ENCODE measurements at regions not wholly inside any gene's neighbourhood (a gene's known extent, or its start where the extent isn't known, plus 50 kb on each side); places are given as distances from the start of the nearest gene placed in this dataset.

- TF ChIP-seq, protein P1, sequence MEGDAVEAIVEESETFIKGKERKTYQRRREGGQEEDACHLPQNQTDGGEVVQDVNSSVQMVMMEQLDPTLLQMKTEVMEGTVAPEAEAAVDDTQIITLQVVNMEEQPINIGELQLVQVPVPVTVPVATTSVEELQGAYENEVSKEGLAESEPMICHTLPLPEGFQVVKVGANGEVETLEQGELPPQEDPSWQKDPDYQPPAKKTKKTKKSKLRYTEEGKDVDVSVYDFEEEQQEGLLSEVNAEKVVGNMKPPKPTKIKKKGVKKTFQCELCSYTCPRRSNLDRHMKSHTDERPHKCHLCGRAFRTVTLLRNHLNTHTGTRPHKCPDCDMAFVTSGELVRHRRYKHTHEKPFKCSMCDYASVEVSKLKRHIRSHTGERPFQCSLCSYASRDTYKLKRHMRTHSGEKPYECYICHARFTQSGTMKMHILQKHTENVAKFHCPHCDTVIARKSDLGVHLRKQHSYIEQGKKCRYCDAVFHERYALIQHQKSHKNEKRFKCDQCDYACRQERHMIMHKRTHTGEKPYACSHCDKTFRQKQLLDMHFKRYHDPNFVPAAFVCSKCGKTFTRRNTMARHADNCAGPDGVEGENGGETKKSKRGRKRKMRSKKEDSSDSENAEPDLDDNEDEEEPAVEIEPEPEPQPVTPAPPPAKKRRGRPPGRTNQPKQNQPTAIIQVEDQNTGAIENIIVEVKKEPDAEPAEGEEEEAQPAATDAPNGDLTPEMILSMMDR (IDR thresholded peaks at IDR 0.05; ENCODE audit: poor library complexity, severe bottlenecking), result no peak
- TF ChIP-seq EP300 (conservative IDR thresholded peaks at IDR 0.05; ENCODE audit: poor library complexity, severe bottlenecking), result no peak
- TF ChIP-seq EZH2 (IDR thresholded peaks at IDR 0.05; ENCODE audit: borderline replicate concordance, insufficient read depth, low read length, poor library complexity, severe bottlenecking), result no peak
- no peak for TF ChIP-seq SMC3 (conservative IDR thresholded peaks at IDR 0.05; ENCODE audit: poor library complexity)
- TF ChIP-seq POLR2AphosphoS5 (IDR thresholded peaks at IDR 0.05), result no peak
- no peak for TF ChIP-seq TAF1 (IDR thresholded peaks at IDR 0.05; ENCODE audit: low read depth)
- TF ChIP-seq, protein P2, sequence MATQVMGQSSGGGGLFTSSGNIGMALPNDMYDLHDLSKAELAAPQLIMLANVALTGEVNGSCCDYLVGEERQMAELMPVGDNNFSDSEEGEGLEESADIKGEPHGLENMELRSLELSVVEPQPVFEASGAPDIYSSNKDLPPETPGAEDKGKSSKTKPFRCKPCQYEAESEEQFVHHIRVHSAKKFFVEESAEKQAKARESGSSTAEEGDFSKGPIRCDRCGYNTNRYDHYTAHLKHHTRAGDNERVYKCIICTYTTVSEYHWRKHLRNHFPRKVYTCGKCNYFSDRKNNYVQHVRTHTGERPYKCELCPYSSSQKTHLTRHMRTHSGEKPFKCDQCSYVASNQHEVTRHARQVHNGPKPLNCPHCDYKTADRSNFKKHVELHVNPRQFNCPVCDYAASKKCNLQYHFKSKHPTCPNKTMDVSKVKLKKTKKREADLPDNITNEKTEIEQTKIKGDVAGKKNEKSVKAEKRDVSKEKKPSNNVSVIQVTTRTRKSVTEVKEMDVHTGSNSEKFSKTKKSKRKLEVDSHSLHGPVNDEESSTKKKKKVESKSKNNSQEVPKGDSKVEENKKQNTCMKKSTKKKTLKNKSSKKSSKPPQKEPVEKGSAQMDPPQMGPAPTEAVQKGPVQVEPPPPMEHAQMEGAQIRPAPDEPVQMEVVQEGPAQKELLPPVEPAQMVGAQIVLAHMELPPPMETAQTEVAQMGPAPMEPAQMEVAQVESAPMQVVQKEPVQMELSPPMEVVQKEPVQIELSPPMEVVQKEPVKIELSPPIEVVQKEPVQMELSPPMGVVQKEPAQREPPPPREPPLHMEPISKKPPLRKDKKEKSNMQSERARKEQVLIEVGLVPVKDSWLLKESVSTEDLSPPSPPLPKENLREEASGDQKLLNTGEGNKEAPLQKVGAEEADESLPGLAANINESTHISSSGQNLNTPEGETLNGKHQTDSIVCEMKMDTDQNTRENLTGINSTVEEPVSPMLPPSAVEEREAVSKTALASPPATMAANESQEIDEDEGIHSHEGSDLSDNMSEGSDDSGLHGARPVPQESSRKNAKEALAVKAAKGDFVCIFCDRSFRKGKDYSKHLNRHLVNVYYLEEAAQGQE (IDR thresholded peaks at IDR 0.05; ENCODE audit: borderline replicate concordance), result no peak
- no peak for TF ChIP-seq MXI1 (conservative IDR thresholded peaks at IDR 0.05; ENCODE audit: poor library complexity, severe bottlenecking)
Measured at GRCh38 chr12:4032924-4033615, 159.9 kb upstream of the PARP11 start.
